ENCODE measurements at regions not wholly inside any gene's neighbourhood (a gene's known extent, or its start where the extent isn't known, plus 50 kb on each side); places are given as distances from the start of the nearest gene placed in this dataset.

DNA sequence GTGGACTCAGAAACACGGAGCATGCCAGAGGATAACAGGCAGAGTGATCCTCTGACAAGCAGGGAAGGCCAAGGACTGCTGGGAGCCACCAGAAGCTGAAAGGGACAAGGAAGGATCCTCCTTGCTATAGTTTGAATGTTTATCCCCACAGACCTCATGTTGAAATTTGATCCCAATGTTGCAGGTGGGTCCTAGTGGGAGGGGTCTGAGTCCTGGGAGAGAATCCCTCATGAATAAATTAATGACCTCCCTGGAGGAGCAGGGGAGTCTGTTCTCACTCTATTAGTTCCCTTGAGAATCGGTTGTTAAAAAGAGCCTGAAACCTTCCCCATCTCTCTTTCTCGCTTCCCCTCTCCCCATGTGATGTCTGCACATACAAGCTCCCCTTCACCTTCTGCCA is 124.4 kb downstream of the FBXO15 start:
- no peak for DNase-seq (ENCODE audit: low spot score)

DNA sequence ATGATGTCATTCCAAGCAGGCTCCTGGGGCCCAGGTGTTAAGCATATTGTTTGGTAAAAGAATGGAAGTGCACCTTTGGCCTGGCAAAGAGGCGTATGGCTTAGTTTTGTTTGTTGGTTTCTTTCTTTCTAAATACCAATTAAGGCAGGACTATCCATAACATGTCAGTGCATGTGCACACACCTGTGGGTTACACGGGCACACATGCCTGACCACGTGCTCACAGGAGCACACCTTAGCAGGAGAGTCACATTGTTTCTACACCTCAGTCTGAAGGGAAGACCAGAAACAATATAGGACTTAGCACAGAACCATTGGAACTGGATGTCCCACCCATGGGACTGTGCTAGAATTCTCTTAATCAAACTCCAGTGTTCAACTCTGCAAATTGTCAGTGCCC is 127.8 kb downstream of the FBXO15 start:
- no peak for DNase-seq (ENCODE audit: low spot score)

DNA sequence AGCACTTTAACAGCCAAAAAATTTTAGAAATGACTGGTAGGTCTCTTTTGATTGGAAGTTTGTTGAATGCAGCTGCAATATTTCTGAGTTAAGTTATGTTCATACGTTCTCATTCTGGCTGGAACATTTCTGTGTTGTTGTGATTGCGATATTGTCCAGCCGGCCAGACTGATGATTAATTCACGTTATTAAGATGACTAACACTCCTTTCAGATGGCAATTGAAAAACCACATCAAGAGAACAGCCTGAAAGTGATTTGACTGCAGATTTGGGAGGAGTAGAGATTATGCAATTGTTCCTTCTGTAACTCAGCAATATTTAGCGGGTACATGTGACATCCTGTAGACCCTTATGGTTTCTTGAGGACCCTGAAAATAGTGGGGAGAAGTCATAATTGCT is 133.7 kb downstream of the FBXO15 start:
- DNase-seq (ENCODE audit: low spot score): peak; percentile 3

DNA sequence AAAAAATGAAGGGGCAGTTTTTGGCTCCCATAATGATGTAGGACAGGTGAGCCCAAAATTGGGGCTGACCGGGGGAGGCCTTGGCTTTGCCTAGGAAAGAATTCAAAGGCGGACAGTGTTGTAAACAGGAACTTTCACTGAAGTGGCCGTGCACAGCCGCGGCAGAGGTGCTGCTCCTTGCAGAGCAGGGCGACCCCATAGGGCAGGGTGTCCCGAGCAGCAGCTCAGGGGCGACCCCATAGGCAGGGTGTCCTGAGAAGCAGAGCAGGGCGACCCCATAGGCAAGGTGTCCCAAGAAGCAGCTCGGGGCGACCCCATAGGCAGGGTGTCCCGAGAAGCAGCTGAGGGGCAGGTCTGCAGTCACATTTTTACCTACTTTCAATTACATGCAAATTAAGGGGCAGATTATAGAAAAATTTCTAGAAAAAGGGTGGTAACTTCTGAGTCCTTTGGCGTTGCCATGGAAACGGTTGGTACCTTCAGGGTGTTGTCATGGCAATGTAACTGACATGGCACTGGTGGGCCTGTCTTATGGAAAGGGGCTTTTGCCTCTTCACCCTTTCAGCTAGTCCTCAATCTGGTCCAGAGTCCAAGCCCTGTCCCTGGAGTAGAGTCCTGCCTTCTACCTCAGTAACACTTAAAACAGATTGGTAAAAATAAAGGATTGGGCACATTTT is 134.5 kb downstream of the FBXO15 start:
- no peak for DNase-seq (ENCODE audit: low spot score)

DNA sequence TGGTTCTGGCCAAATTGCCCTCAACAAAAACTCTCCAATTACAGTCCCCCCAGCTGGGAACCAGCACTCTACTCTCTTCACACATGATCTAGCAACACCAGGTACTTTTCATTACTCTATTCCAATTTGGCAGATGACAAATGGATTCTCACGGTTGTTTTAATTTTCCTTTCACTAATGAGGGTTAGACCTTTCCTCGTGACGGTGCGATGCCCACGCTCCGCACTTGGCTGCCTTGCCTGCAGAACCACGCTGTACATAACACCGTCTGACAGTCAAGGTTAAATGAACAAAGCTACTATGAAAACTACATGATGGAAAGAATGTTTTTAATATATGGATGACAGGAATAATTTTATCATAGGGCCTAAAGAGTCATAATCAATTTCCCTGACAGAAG is 141.5 kb downstream of the FBXO15 start:
- no peak for DNase-seq (ENCODE audit: low spot score)

DNA sequence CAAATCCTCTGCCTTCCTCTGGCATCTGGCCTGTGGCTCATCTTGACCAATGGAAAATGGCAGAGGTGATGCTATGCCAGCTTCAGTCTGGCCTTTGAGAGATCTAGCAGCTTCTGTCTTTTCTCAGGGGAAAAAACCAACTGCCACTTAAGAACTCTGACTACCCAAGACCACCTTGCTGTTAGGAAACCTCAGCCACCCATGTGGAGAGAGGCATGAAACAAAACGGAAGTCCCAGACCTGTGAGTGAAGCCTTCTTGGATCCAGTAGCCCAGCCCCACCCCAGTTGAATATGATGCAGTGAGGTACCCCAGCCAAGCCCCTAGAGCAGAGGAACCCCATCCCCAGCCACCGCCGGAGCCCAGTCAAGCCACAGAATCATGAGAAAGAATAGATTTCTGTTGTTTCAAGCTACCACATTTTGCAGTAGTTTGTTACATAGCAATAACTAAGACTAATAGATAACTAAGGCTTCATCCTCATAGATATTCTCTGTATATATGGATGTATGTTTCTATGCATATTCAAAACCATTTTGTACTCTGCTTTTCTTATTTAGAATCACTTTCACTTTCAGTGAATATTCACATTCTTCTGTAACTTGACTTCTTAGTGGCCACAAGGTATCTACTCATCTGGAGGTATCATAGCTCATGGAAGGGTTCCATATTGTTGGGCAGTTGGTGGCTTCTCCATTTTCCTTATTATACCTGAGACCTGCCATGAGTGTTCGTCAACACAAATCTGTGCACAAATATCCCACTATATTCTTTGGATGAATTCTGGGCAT is 142.1 kb downstream of the FBXO15 start:
- no peak for DNase-seq (ENCODE audit: low spot score)

DNA sequence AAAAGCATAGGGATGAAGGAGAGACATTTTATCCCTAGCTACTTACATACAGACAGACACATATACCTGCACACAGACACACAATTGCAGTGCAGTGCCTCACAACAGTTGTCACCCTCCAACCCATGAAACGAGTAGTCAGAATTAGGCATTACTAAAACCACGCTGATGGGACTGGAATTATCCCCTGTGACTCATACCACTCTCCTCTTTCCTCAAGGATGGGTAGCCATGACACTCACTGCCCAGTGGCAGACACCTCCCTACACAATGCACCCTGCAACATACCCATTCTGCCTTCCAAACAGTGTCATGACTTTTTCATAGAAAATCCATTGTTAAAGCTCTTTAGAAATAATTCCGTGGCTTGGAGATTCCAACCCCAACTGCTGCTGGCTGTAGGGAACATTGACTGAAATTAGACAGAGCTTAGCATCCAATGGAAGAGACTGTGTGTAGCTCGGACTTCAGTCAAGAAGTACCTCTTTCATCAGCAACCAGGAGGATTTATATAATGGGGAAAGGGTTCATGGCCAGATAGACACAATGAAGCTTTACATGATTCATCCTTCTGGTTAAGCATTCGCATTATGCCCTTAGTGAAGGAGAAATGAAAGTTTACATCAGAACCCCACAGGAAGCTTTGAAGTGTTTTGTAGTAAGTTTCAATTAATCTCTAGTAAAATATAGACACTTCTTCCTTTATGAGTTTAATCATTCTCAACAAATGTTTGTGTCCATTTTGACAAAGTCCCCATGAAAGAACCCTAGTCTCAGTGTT is 155.2 kb downstream of the FBXO15 start:
- no peak for DNase-seq (ENCODE audit: low spot score)

DNA sequence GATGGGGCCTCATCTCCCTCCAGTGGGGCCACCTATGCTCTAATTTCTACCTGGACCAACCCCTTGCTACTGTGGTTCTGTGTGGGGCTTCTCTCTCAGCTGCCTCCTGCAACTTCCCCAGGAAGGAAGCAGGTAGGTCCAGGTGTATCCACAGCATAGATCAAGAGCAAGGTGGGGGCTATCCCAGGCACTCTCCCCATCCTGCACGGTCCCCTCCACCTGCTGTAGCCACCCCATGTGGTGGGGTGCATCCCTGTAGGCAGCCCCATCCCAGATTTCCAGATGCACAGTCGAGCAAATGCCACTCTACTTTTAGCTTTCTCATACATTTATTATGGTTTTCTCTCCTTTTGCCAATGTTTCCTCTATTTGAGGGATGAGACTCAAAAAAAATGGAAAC is 156.1 kb downstream of the FBXO15 start:
- no peak for DNase-seq (ENCODE audit: low spot score)

DNA sequence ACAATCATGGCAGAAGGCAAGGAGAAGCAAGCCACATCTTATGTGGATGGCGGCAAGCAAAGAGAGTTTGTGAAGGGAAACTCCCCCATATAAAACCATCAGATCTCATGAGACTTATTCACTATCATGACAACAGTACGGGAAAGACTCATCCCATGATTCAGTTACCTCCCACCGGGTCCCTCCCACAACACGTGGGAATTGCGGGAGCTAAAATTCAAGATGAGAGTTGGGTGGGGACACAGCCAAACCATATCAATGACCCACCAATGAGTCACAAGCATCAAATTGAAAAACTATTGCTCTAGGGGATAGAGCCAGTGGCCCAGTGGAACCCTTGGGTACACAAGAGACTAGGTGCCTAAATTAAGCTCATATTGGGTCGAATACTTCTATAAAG is 157.4 kb downstream of the FBXO15 start:
- no peak for DNase-seq (ENCODE audit: low spot score)

DNA sequence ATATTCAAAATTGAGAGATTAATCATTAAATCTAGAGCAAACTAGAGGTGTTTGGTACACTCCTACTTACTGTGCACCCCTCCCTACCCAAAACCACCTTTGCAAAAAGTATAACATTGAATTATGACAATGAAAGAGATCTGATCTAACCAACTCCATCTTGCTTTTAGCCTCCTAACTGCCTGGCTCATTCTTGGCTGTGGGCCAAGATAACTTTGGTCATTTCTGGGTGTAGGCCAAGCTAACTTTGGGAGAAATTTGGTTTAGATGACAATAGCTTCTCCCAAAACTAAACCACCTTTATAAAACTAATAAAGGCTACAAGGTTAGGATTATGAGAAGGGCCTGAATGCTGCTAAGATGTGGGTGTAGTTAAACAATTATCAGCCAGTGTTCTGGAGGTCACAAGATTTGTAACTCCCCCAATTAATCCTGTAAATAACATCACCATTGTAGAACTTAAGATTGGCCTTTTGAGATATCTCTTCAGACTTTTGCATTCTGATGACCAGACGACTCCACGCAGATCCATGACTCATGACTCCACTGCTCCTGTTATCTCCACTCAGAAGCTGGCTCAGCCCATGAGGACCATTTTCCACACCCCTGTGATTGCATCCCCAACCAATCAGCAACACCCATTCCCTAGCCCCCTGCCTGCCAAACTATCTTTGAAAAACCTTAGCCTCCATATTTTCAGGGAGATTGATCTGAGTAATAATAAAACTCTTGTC is 160.2 kb downstream of the FBXO15 start:
- no peak for DNase-seq (ENCODE audit: low spot score)

DNA sequence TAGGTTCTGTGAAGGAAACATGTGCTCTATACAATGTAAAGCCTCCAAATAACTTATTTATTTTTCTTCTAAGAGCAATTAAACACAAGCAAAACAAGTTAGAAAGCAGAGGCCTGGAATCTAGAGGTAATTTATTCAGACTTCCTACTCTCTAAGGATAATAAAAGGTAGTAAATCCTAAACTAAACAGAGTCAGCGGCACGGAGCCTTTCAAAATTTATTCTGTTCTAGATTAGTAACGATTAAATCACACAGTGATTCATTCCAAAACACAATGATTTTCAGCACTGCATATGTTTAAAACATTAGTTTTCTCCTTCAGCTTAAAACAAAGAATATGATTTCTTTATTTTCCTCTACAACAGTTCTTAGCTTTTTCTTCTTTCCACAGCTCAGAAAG is 160.9 kb downstream of the FBXO15 start:
- no peak for DNase-seq (ENCODE audit: low spot score)

DNA sequence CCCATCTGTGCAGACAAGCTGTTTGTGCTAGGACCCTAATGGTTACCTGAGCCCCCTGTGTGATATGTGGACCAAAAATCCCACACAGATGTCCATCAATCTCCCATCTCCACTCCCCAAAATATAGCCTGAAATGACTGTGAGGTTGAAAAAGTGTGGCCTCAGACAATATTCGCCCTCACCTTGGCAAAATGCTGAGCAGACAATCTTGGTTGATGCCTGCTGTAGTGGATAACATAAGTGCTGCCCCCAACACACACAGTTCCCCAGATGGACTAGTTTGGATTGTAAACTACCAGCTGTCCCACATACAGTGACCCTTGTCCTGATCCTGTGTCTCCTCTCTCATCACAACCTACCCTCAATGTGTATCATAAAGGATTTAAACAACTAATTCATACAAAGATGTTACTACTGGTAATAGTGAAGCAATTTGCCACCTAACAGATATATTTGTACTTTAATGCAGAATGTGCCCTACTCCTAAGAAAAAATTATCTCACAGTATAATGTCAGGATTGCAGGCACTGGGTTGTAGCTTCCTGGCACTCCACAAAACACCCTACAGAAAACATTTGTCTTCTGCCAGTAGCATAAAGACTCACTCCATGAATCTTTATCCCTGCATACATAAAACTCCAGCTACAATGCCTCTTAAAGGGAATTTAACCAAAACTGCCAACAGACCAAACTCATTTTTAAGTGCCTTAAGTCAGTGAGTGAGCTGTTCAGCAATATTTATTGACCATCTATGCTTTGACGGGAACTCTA is 161.6 kb downstream of the FBXO15 start:
- no peak for DNase-seq (ENCODE audit: low spot score)

DNA sequence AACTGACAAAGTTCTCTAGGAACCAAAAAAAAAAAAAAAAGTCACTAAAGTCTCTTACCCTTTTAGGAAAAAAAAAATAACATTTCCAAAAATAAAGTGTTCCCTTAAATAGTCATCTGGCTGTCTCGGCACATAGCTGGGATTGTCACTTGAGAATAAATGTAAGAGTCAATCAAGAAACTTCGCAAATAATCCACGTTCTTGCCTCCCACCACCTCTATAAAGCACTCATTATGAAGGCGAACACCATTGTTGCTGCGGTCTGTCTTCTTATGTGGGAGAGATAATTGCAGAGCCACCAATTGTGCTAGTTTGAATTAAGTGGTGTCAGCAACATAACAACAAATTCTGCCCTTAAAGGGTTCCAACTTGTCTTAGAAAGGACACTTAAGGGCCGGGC is 163.7 kb downstream of the FBXO15 start:
- DNase-seq (ENCODE audit: low spot score): no peak

DNA sequence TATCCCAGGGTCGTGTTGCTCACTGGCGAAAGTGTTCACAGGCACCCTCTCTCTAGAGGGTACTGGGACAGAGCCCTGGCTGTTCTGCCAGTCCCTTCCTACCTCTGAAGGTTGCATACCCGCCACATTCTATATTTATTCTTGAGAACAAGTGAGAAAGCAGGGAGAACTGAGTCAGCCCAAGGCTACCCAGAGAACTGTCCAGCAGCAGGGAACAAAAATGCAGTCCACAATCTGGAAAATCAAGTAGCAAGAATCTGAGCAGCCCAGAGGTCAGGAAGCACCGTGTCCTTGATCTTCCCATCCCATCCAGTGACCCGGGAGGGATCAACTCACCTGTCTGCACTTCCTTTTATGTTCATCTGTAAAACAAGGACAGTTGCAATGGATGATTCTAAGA is 164.1 kb downstream of the FBXO15 start:
- no peak for DNase-seq (ENCODE audit: low spot score)

DNA sequence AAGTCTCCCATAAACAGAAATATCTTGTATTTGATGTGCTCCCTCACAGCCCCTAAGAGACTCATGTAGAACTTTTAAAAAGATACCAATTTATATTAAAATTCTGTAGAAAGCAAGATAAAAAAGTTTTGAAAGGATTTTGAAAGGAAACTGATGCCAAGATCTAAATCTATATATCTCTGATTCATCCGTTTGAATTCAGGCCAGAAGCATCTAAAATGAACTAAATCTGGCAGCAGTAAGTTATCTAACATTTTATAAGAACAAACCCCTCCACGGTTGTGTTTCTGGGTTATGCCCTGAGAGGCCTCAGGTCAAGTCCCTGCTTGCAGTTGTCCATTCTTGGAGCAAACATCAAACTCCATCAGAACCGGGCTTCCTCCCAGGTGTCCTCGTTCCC is 165.8 kb downstream of the FBXO15 start:
- no peak for DNase-seq (ENCODE audit: low spot score)

DNA sequence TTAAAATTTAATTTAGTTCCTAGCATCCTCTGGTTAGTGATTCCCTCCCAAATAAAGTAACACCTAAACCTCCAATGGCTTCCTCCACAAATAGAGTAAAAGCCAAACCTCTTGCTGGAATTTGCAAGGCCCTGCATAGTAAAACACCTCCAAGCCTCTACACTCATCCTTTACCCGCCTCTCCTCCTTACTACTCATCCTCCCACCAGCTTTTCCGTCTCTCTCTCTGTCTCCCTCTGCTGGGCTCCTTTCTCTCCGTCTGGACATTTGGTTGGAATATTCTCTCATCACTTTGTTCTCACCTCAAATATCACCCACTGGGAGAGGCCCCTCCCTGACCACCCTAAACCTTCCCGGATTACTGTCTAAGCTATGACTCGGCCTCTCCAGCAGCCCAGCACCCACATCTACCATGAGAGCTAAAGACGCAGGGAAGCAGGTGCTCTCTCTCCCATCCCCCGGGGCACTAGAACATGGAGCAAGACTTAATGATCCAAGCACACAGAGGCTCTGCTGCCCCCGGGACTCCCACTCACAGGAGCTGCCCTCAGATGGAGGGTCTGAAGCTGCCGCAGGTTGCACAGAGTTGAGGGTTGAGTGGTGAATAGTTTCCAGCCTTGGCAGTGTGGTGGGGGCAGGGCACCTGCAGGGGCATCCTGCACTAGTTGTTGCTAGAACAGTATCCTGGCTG is 167.2 kb downstream of the FBXO15 start:
- peak; percentile 23 for DNase-seq (ENCODE audit: low spot score)

DNA sequence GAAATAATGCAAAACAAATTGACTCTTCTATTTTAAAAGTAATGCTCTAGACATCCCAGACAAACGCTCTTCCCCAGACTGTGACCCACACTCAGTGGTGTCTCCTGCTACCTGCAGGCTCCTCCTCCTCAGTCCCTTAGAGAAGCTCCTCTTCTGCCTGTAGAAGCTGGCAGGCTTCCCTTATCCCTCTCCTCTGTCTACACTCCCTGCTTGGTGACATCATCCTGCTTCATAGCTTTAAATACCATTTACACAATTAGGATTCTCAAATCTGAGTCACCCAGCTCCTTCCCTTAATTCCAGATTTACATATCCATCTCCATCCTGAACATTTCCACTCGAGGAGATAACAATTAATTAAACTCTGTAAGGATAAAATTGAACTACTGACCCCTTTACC is 167.9 kb downstream of the FBXO15 start:
- DNase-seq (ENCODE audit: low spot score): no peak

DNA sequence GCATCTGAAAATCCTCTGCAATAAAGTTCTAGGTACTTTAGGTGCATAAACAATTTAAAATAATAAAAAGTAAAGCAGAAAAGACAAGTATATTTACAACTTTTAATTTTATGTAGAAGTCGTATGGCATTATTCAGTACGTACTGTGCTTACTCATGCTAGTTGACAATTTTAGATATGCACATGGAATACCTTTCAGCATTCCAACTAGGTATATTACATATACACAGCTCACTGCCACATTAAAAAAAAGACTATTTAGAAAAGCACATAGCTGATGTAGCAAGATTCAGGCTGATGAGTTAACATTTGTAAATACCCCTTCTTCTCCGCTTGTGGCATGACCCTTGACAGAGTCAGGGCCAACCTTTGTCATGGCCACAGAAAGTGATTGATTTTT is 171.2 kb downstream of the FBXO15 start:
- no peak for DNase-seq (ENCODE audit: low spot score)

DNA sequence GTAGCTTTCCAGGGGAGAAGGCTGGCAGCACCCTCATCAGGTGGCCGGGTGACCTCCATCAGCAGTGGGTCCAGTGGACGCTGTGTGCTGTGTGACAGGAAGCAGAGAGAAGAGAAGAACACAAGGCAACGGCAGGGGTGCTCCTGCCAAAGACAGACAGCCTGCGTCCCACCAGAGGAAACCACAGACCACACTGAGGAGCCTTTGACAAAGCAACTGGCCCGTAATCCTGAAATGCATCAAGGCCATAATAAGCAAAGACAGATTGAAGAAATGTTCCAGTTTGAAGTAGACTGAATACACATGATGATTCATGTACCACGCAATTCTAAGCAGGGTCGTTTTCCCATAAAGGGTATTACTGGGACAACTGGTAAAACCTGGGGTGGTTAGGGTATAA is 172.4 kb downstream of the FBXO15 start:
- DNase-seq (ENCODE audit: low spot score): no peak

DNA sequence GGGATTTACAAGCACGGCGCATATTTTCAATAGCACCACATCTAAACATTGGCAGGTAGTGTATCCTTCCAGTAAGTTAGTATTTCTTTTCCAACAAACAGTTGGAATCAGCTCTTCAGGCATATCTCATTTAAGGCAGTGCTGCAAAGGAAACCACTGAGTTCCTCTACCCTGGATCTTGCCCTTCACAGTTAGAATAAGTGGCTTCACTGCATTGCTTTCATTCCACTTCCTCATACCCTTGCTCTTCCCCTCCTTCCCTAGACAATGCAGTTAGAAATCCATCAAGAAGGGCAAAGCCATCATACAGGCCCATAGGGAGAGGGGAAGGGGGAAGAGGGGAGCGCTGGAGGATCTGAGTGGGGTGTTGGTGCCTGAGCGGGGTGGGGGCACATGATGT is 173.7 kb downstream of the FBXO15 start:
- DNase-seq (ENCODE audit: low spot score): no peak

DNA sequence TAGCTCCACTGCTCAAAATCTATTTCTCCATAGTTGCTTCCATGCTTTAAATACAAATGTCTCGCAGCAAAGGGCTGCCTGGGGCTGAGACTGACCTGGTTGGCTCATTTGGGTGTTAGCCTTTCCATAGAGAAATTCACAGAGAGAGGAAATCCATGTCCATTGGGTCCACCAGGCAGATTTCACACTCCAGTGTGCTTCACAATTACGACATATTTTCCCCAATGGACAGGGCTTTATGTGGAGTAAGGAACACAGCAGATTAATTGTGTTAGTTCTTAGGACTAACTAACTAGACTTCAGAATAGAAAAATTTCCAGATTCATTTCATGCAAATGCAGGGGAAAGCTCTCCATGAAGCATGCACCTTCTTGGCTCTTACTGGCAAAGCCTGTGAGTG is 180.7 kb downstream of the FBXO15 start:
- no peak for DNase-seq (ENCODE audit: low spot score)
